Tongue (tissue), 1 donor: ENCODE measurements at regions not wholly inside any gene's neighbourhood (a gene's known extent, or its start where the extent isn't known, plus 50 kb on each side); places are given as distances from the start of the nearest gene placed in this dataset.
"Not testable (repeated sequence)": the region's sequence is repeated elsewhere in the genome, so short reads cannot be mapped to it uniquely, and the experiment has no call there.

Experiments
- DNase-seq: peaks from one replicate; pipeline ENCODE4 v3.0.0-alpha.2; 2015

GRCh38 chr2:234723400-234723799 is 226.5 kb upstream of the ARL4C start:
- DNase-seq = peak; percentile 25

- DNase-seq = no peak
These were observed 225.3 kb upstream of the ARL4C start for GRCh38 chr2:234722176-234722575.

- no peak for DNase-seq
These were observed 222.3 kb upstream of the ARL4C start for GRCh38 chr2:234719116-234719716.

- DNase-seq = no peak
These were observed 219.4 kb upstream of the ARL4C start for GRCh38 chr2:234716271-234716670.

GRCh38 chr2:234715671-234716250 is 218.9 kb upstream of the ARL4C start:
- DNase-seq = no peak

GRCh38 chr2:234714711-234715110 is 217.8 kb upstream of the ARL4C start:
- no peak for DNase-seq

GRCh38 chr2:234712421-234712935 is 215.6 kb upstream of the ARL4C start:
- DNase-seq = no peak

- no peak for DNase-seq
These were observed 214.4 kb upstream of the ARL4C start for GRCh38 chr2:234711308-234711707.

- DNase-seq = no peak
These were observed 213.7 kb upstream of the ARL4C start for GRCh38 chr2:234710587-234710986.

GRCh38 chr2:234710066-234710465 is 213.2 kb upstream of the ARL4C start:
- DNase-seq = no peak

GRCh38 chr2:234708717-234709116 is 211.8 kb upstream of the ARL4C start:
- no peak for DNase-seq

- no peak for DNase-seq
These were observed 211.3 kb upstream of the ARL4C start for GRCh38 chr2:234708091-234708683.

- no peak for DNase-seq
These were observed 209.2 kb upstream of the ARL4C start for GRCh38 chr2:234706086-234706485.

- DNase-seq = no peak
These were observed 208.2 kb upstream of the ARL4C start for GRCh38 chr2:234705108-234705507.

GRCh38 chr2:234703258-234703657 is 206.4 kb upstream of the ARL4C start:
- no peak for DNase-seq

- no peak for DNase-seq
These were observed 205.9 kb upstream of the ARL4C start for GRCh38 chr2:234702731-234703225.

- no peak for DNase-seq
These were observed 205.0 kb upstream of the ARL4C start for GRCh38 chr2:234701841-234702240.

GRCh38 chr2:234701421-234701820 is 204.5 kb upstream of the ARL4C start:
- no peak for DNase-seq

- no peak for DNase-seq
These were observed 202.6 kb upstream of the ARL4C start for GRCh38 chr2:234699456-234699855.

- not testable (repeated sequence) for DNase-seq
These were observed 200.5 kb upstream of the ARL4C start for GRCh38 chr2:234697300-234697876.

- DNase-seq = no peak
These were observed 199.1 kb upstream of the ARL4C start for GRCh38 chr2:234695981-234696380.

- no peak for DNase-seq
These were observed 197.5 kb upstream of the ARL4C start for GRCh38 chr2:234694244-234695013.
